GM19468 (cell line): ENCODE measurements at regions not wholly inside any gene's neighbourhood (a gene's known extent, or its start where the extent isn't known, plus 50 kb on each side); places are given as distances from the start of the nearest gene placed in this dataset.

Experiments
- ATAC-seq: cut with Tn5 transposase; IDR thresholded peaks from one replicate; pipeline ENCODE4 v1.9.1; 2021; ENCODE audit warnings: mild to moderate bottlenecking, moderate library complexity, moderate number of reproducible peaks; ENCODE audit not compliant: unreplicated experiment; ENCODE audit errors: extremely low read depth

DNA sequence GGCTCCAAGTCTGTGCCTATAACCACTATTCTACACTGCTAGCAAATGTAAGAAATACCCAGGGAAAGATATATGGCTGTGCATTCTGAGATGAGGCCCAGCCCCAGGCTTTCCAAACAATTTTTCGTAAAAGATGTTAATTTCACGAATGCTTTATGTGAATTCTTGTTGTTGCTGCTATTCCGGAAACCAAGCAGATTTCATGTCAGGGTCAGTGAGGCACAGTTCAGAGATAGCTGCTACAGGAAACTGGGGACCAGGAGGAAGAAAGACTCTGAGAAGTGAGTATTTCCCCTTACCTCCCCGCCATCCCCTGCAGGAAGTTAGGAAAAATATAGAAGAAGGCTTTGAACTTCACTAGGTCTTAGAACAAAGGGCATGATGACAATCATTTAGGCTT, 84.7 kb upstream of the TP53I11 start:
- ATAC-seq, result no peak

DNA sequence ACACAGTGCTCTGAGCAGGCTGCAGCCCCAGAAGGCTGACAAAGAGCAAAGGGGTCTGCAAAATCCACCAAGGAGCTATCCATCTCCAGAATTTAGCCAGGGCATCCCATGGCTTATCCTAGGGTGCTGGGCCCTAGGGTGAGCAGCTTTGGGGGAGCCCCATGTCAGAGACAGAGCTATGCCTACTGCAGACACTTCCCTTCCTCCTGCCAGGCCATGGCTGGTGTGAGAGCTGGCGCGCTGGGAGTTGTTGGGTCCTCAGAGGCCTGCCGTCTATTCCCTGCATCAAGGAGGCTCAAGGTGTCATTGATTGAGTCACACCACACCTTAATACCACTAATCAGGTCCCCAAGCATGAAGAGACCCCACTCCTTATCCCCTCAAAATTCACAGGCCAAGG, 85.3 kb upstream of the TP53I11 start:
- ATAC-seq, result no peak

DNA sequence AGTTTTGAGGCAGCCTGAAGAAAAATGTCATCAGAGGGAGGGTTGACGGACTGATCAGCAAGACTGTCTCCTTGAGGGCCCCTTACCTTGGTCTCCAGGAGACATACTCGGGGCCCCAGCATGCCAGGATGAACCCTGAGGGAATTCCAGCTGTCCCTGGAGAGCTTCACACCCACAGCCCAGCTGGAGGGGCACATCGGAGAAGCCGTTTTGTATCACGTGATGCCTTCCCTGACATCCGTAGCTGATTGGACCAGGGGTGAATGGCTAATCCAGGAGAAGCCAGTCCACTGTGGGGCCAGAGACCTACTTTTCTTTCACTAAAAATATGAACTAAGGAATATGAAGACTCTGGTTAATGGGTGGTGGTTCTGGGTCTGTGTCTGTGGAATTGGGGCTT, 86.0 kb upstream of the TP53I11 start:
- no peak for ATAC-seq

- ATAC-seq, result no peak
These were observed 86.8 kb upstream of the TP53I11 start for GRCh38 chr11:45037434-45038005.

GRCh38 chr11:45038923-45039322, 88.2 kb upstream of the TP53I11 start:
- no peak for ATAC-seq

- ATAC-seq, result no peak
These were observed 90.9 kb upstream of the TP53I11 start for GRCh38 chr11:45041596-45041995.

- ATAC-seq, result no peak
These were observed 91.9 kb upstream of the TP53I11 start for GRCh38 chr11:45042560-45042959.

DNA sequence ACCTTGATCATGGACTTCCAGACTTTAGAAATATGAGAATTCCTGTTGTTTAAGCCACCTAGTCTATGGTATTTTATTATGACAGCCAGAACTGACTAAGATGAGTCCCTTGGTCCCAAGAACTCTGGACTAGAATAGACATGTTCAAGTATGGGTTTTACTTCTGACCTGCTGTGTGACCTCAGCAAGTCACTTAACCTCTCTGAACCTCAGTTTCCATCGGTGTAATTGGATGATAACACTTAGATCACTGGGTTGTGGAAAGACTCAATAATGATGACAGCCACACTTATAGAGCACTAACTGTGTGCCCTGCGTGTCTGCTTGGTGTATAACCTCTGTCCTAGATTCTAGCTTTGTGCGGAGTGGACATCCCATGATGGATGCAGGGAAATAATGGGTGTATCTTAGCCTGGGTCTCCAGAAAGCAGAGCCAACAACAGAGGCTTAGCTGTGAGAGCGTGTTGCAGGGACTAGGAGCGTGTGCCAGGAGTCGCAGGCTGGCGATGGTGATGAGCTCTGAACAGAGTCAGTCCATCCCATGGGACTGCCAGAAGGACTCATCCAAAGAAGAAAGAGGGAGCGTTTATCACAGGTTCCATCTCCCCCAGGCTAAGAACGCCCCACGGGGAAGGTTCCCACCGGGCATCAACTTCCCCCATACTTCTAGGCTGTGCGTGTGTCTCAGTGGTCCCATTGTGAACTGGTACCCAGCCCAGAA, 93.2 kb upstream of the TP53I11 start:
- no peak for ATAC-seq

GRCh38 chr11:45045683-45046471, 95.2 kb upstream of the TP53I11 start:
- ATAC-seq, result no peak

- no peak for ATAC-seq
These were observed 97.7 kb upstream of the TP53I11 start for GRCh38 chr11:45048313-45048841.

GRCh38 chr11:45048870-45049691, 97.4 kb upstream of the PRDM11 start:
- ATAC-seq, result no peak

- no peak for ATAC-seq
These were observed 96.3 kb upstream of the PRDM11 start for GRCh38 chr11:45050111-45050510.

DNA sequence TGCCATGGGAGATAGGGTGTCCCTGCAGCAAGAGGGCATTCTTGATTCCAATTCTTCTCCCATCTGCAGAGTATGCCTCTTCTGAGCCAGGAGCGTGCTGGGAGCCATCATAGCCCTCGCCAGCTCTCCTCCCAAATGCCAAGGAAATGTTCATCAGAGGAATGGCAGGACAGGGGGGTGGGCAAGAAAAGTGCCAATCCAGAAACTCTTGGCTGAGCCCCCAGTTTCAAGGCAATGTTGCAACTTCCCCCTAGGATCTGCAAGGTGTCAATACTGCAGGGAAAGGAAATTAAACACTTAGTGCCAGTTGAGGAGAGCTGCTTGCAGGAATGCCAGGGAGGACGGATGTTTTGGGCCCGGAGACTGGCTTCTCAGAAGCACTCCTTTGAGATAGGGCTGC, 94.8 kb upstream of the PRDM11 start:
- ATAC-seq, result no peak

DNA sequence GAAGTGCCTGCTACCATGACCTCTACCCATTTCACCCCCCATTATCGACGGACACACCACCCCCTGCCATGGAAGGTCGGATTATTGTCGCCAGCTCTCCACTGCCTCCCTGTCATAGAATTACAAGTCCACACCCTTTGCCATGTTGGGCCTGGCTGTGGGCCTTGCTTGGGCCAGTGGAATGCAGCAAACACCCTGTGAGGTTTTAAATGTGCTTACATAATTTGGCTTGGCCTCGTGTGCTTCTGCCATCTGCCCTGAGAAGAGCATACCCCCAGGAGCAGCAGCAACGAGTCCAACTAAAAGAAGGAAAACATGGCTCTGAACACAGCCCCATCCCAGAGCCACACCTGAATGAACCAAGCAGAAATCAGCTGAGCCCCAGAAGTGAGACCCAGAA, 94.1 kb upstream of the PRDM11 start:
- ATAC-seq, result no peak

- ATAC-seq, result no peak
These were observed 92.5 kb upstream of the PRDM11 start for GRCh38 chr11:45053736-45054446.

- ATAC-seq, result no peak
These were observed 91.5 kb upstream of the PRDM11 start for GRCh38 chr11:45054956-45055355.

GRCh38 chr11:45056529-45056928, 89.9 kb upstream of the PRDM11 start:
- ATAC-seq, result no peak

DNA sequence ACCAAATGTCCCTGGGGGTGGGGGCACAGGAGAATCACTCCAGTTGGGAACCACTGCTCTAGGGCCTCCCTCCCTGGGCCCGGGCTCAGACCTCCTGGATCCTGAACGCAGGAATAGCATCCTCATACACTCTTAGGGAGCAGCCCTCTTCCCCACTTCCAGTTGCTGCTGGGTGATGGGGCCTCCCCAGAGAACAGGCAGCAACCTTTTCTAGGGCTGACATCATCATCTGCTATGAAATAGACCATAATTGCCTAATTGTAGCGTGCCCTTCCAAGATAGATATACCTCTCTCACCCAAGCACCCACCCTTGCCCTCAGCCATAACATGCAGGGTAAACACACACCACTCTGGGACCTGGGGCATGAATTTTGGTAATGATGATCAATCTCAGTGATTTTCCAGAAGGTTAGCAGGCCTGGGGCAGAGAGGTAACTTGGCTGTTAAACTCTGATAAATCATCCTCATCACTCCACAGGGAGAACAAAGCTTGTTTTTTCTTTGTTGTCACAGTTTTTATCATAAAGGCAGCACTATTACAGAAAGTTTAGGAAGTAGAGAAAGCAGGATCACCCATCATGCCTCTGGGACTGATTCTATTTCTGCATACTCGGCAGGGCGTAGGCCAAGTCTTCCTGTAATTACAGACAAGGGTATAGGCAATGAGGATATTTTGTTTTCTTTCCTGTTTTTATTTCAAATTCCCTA, 88.3 kb upstream of the PRDM11 start:
- no peak for ATAC-seq

- ATAC-seq, result no peak
These were observed 87.8 kb upstream of the PRDM11 start for GRCh38 chr11:45058647-45058950.
